ENCODE measurements at regions not wholly inside any gene's neighbourhood (a gene's known extent, or its start where the extent isn't known, plus 50 kb on each side); places are given as distances from the start of the nearest gene placed in this dataset.
"Not testable (repeated sequence)": the region's sequence is repeated elsewhere in the genome, so short reads cannot be mapped to it uniquely, and the experiment has no call there.

GRCh38 chr12:86445356-86445755, 189.2 kb upstream of the MGAT4C start:
- DNase-seq, result no peak

- no peak for DNase-seq
Observed at GRCh38 chr12:86435053-86435452, 178.9 kb upstream of the MGAT4C start.

- no peak for DNase-seq
Observed at GRCh38 chr12:86429824-86430223, 173.6 kb upstream of the MGAT4C start.

GRCh38 chr12:86421333-86421732, 165.1 kb upstream of the MGAT4C start:
- no peak for DNase-seq

GRCh38 chr12:86414201-86414600, 158.0 kb upstream of the MGAT4C start:
- DNase-seq, result no peak

GRCh38 chr12:86411710-86412109, 155.5 kb upstream of the MGAT4C start:
- DNase-seq, result no peak

GRCh38 chr12:86407620-86408208, 151.5 kb upstream of the MGAT4C start:
- no peak for DNase-seq

GRCh38 chr12:86389949-86390348, 133.8 kb upstream of the MGAT4C start:
- DNase-seq, result no peak

GRCh38 chr12:86387591-86388145, 131.5 kb upstream of the MGAT4C start:
- DNase-seq, result no peak

- not testable (repeated sequence) for DNase-seq
Observed at GRCh38 chr12:86383759-86384158, 127.6 kb upstream of the MGAT4C start.

- DNase-seq, result no peak
Observed at GRCh38 chr12:86379337-86379736, 123.1 kb upstream of the MGAT4C start.

GRCh38 chr12:86376052-86376451, 119.9 kb upstream of the MGAT4C start:
- DNase-seq, result no peak

GRCh38 chr12:86373813-86374212, 117.6 kb upstream of the MGAT4C start:
- no peak for DNase-seq

GRCh38 chr12:86367137-86367536, 110.9 kb upstream of the MGAT4C start:
- no peak for DNase-seq

- no peak for DNase-seq
Observed at GRCh38 chr12:86349196-86349595, 93.0 kb upstream of the MGAT4C start.

- DNase-seq, result no peak
Observed at GRCh38 chr12:86333955-86334522, 77.8 kb upstream of the MGAT4C start.

- DNase-seq, result no peak
Observed at GRCh38 chr12:86331457-86331856, 75.3 kb upstream of the MGAT4C start.

- DNase-seq, result peak in 1 of 56 donors; percentile 1
Observed at GRCh38 chr12:86331012-86331411, 74.8 kb upstream of the MGAT4C start.

GRCh38 chr12:86312232-86312631, 56.0 kb upstream of the MGAT4C start:
- DNase-seq, result no peak

Data from nucleus accumbens (tissue), 56 donors.